Activated CD8-positive, alpha-beta memory T cell treated with anti-CD3 and anti-CD28 coated beads for 1 hour (primary cell): ENCODE measurements at regions not wholly inside any gene's neighbourhood (a gene's known extent, or its start where the extent isn't known, plus 50 kb on each side); places are given as distances from the start of the nearest gene placed in this dataset.
"Not testable (repeated sequence)": the region's sequence is repeated elsewhere in the genome, so short reads cannot be mapped to it uniquely, and the experiment has no call there.

ENCODE experiments used
- DNase-seq, 2 donors: peaks; one replicate each; pipeline ENCODE4 v3.0.0-alpha.2; 2020; ENCODE audit warnings: low read depth in 1 of 2; ENCODE audit errors: extremely low read depth in 1 of 2

GRCh38 chr1:213622365-213623063, 365.3 kb upstream of the PROX1 start:
- DNase-seq: no peak

- no peak for DNase-seq
These were observed 364.6 kb upstream of the PROX1 start for GRCh38 chr1:213623064-213623581.

GRCh38 chr1:213623862-213624261, 363.9 kb upstream of the PROX1 start:
- no peak for DNase-seq

- DNase-seq: not testable (repeated sequence)
These were observed 351.0 kb upstream of the PROX1 start for GRCh38 chr1:213636778-213637177.

GRCh38 chr1:213641312-213641711, 346.5 kb upstream of the PROX1 start:
- DNase-seq: no peak

GRCh38 chr1:213643360-213643759, 344.4 kb upstream of the PROX1 start:
- DNase-seq: no peak

- no peak for DNase-seq
These were observed 339.7 kb upstream of the PROX1 start for GRCh38 chr1:213647864-213648650.

GRCh38 chr1:213649373-213649772, 338.4 kb upstream of the PROX1 start:
- no peak for DNase-seq

GRCh38 chr1:213650603-213651002, 337.2 kb upstream of the PROX1 start:
- no peak for DNase-seq

- no peak for DNase-seq
These were observed 336.7 kb upstream of the PROX1 start for GRCh38 chr1:213651077-213651476.

- no peak for DNase-seq
These were observed 335.7 kb upstream of the PROX1 start for GRCh38 chr1:213652109-213652508.

- no peak for DNase-seq
These were observed 331.7 kb upstream of the PROX1 start for GRCh38 chr1:213656039-213656438.

GRCh38 chr1:213656503-213656902, 331.3 kb upstream of the PROX1 start:
- DNase-seq: no peak

GRCh38 chr1:213657013-213657412, 330.8 kb upstream of the PROX1 start:
- DNase-seq: no peak

GRCh38 chr1:213657879-213658278, 329.9 kb upstream of the PROX1 start:
- no peak for DNase-seq

- no peak for DNase-seq
These were observed 329.3 kb upstream of the PROX1 start for GRCh38 chr1:213658457-213658856.

GRCh38 chr1:213659580-213660547, 327.9 kb upstream of the PROX1 start:
- no peak for DNase-seq

- DNase-seq: no peak
These were observed 326.5 kb upstream of the PROX1 start for GRCh38 chr1:213661302-213661701.

- DNase-seq: no peak
These were observed 321.7 kb upstream of the PROX1 start for GRCh38 chr1:213666113-213666512.

GRCh38 chr1:213666922-213667321, 320.9 kb upstream of the PROX1 start:
- no peak for DNase-seq

- DNase-seq: no peak
These were observed 318.3 kb upstream of the PROX1 start for GRCh38 chr1:213669512-213669911.
